ENCODE measurements at regions not wholly inside any gene's neighbourhood (a gene's known extent, or its start where the extent isn't known, plus 50 kb on each side); places are given as distances from the start of the nearest gene placed in this dataset.

GRCh38 chr15:70531576-70531975 is 231.8 kb downstream of the UACA start:
- H3K27me3 ChIP-seq (ENCODE audit: low read depth) = no peaks in the 10 kb centered on the region
- intact Hi-C loops (cut with DNase I) = no loop called here
- no peak for ATAC-seq
- no peak for DNase-seq
- no peak for TF ChIP-seq CTCF (IDR thresholded peaks at IDR 0.05)
- H3K4me1 ChIP-seq = peaks cover 26% of the 10 kb centered on the region
- no peaks in the 10 kb centered on the region for H3K9me3 ChIP-seq
- no peak overlapping the region for H3K27ac ChIP-seq
- H3K36me3 ChIP-seq = no peaks in the 10 kb centered on the region
- no peak overlapping the region for H3K4me3 ChIP-seq

- H3K27me3 ChIP-seq (ENCODE audit: low read depth) = no peaks in the 10 kb centered on the region
- DNase-seq = no peak
- no peak overlapping the region for H3K27ac ChIP-seq
- peaks cover 22% of the 10 kb centered on the region for H3K4me1 ChIP-seq
- intact Hi-C loops (cut with DNase I) = no loop called here
- ATAC-seq = no peak
- no peak for TF ChIP-seq CTCF (IDR thresholded peaks at IDR 0.05)
- no peaks in the 10 kb centered on the region for H3K9me3 ChIP-seq
- no peaks in the 10 kb centered on the region for H3K36me3 ChIP-seq
- H3K4me3 ChIP-seq = no peak overlapping the region
These were observed 232.5 kb downstream of the UACA start for GRCh38 chr15:70530906-70531305.

- no peaks in the 10 kb centered on the region for H3K36me3 ChIP-seq
- H3K27ac ChIP-seq = no peak overlapping the region
- no peak for TF ChIP-seq CTCF (IDR thresholded peaks at IDR 0.05)
- no peak overlapping the region for H3K4me3 ChIP-seq
- peaks cover 18% of the 10 kb centered on the region for H3K4me1 ChIP-seq
- DNase-seq (no peak), ATAC-seq (no peak)
- no peaks in the 10 kb centered on the region for H3K27me3 ChIP-seq (ENCODE audit: low read depth)
- H3K9me3 ChIP-seq = no peaks in the 10 kb centered on the region
- intact Hi-C loops (cut with DNase I) = no loop called here
These were observed 232.9 kb downstream of the UACA start for GRCh38 chr15:70530503-70530902.

- intact Hi-C loops (cut with DNase I) = no loop called here
- no peaks in the 10 kb centered on the region for H3K27me3 ChIP-seq (ENCODE audit: low read depth)
- no peak for TF ChIP-seq CTCF (IDR thresholded peaks at IDR 0.05)
- no peak for ATAC-seq
- H3K4me1 ChIP-seq = peaks cover 16% of the 10 kb centered on the region
- no peak overlapping the region for H3K4me3 ChIP-seq
- no peaks in the 10 kb centered on the region for H3K36me3 ChIP-seq
- no peak overlapping the region for H3K27ac ChIP-seq
- no peak for DNase-seq
- no peaks in the 10 kb centered on the region for H3K9me3 ChIP-seq
These were observed 233.3 kb downstream of the UACA start for GRCh38 chr15:70530017-70530499.

- TF ChIP-seq CTCF (IDR thresholded peaks at IDR 0.05) = no peak
- Histone ChIP-seq H3K4me1 (peaks cover 16% of the 10 kb centered on the region), H3K27ac (peak overlapping the region; percentile 43), H3K36me3 (no peaks in the 10 kb centered on the region), H3K27me3 (ENCODE audit: low read depth) (no peaks in the 10 kb centered on the region), H3K4me3 (no peak overlapping the region), H3K9me3 (no peaks in the 10 kb centered on the region)
- DNase-seq (no peak), ATAC-seq (no peak)
- intact Hi-C loops (cut with DNase I) = no loop called here
These were observed 234.5 kb downstream of the UACA start for GRCh38 chr15:70528816-70529215.

GRCh38 chr15:70528270-70528706 is 235.1 kb downstream of the UACA start:
- intact Hi-C loops (cut with DNase I) = no loop called here
- Histone ChIP-seq H3K27ac (peak overlapping the region; percentile 43), H3K36me3 (no peaks in the 10 kb centered on the region), H3K4me3 (peak overlapping the region; percentile 17), H3K27me3 (ENCODE audit: low read depth) (no peaks in the 10 kb centered on the region), H3K9me3 (no peaks in the 10 kb centered on the region), H3K4me1 (peaks cover 16% of the 10 kb centered on the region)
- TF ChIP-seq CTCF (IDR thresholded peaks at IDR 0.05) = no peak
- no peak for DNase-seq
- ATAC-seq = peak; percentile 86 to 87

Data from lower lobe of right lung (tissue), 2 donors.